ENCODE measurements at regions not wholly inside any gene's neighbourhood (a gene's known extent, or its start where the extent isn't known, plus 50 kb on each side); places are given as distances from the start of the nearest gene placed in this dataset.
A peak's percentile ranks its signal among the peaks of the same experiment; 100 is the strongest.

GRCh38 chrX:115939636-115940160 is 230.8 kb upstream of the AGTR2 start:
- DNase-seq = no peak
- peaks cover 0 to 9% (median 0%) of the 10 kb centered on the region in 3 donors for H3K27me3 ChIP-seq
- intact Hi-C loops (cut with DNase I; ENCODE audit: low total_unique reads) = no loop called here
- TF ChIP-seq EP300 (IDR thresholded peaks at IDR 0.05) = no peak
- no peak for TF ChIP-seq POLR2AphosphoS5 (IDR thresholded peaks at IDR 0.05)
- TF ChIP-seq POLR2A (IDR thresholded peaks at IDR 0.05) = no peak
- TF ChIP-seq, protein P1, sequence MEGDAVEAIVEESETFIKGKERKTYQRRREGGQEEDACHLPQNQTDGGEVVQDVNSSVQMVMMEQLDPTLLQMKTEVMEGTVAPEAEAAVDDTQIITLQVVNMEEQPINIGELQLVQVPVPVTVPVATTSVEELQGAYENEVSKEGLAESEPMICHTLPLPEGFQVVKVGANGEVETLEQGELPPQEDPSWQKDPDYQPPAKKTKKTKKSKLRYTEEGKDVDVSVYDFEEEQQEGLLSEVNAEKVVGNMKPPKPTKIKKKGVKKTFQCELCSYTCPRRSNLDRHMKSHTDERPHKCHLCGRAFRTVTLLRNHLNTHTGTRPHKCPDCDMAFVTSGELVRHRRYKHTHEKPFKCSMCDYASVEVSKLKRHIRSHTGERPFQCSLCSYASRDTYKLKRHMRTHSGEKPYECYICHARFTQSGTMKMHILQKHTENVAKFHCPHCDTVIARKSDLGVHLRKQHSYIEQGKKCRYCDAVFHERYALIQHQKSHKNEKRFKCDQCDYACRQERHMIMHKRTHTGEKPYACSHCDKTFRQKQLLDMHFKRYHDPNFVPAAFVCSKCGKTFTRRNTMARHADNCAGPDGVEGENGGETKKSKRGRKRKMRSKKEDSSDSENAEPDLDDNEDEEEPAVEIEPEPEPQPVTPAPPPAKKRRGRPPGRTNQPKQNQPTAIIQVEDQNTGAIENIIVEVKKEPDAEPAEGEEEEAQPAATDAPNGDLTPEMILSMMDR (IDR thresholded peaks at IDR 0.05) = no peak
- 78 to 95% (median 91%) methylated on average over 2 of the region's 2 CpGs for WGBS, 5 donors
- H3K4me1 ChIP-seq = peaks cover 0 to 10% (median 3%) of the 10 kb centered on the region in 4 donors
- no peak overlapping the region for H3K27ac ChIP-seq
- H3K36me3 ChIP-seq = peaks cover 0 to 19% (median 5%) of the 10 kb centered on the region in 4 donors
- H3K9me3 ChIP-seq = peaks cover 0 to 20% (median 0%) of the 10 kb centered on the region in 4 donors
- no peak overlapping the region for H3K4me3 ChIP-seq

- H3K36me3 ChIP-seq = peaks cover 0 to 13% (median 2%) of the 10 kb centered on the region in 4 donors
- H3K4me3 ChIP-seq = no peak overlapping the region
- intact Hi-C loops (cut with DNase I; ENCODE audit: low total_unique reads) = no loop called here
- WGBS, 5 donors = 78 to 96% (median 87%) methylated on average over 2 of the region's 2 CpGs
- peaks cover 0 to 10% (median 3%) of the 10 kb centered on the region in 4 donors for H3K4me1 ChIP-seq
- peaks cover 0 to 8% (median 0%) of the 10 kb centered on the region in 3 donors for H3K27me3 ChIP-seq
- peaks cover 0 to 13% (median 0%) of the 10 kb centered on the region in 4 donors for H3K9me3 ChIP-seq
- DNase-seq = no peak
- no peak overlapping the region for H3K27ac ChIP-seq
- TF ChIP-seq POLR2A (IDR thresholded peaks at IDR 0.05) (no peak), POLR2AphosphoS5 (IDR thresholded peaks at IDR 0.05) (no peak), EP300 (IDR thresholded peaks at IDR 0.05) (no peak)
- TF ChIP-seq, protein P1 (IDR thresholded peaks at IDR 0.05) = no peak
These were observed 230.2 kb upstream of the AGTR2 start for GRCh38 chrX:115940348-115940747.

GRCh38 chrX:115940888-115941332 is 229.6 kb upstream of the AGTR2 start:
- H3K4me3 ChIP-seq = peak overlapping the region in 1 of 4 donors; percentile 32
- WGBS, 5 donors = 31 to 78% (median 50%) methylated on average over 2 to 7 of the region's 7 CpGs

DNA sequence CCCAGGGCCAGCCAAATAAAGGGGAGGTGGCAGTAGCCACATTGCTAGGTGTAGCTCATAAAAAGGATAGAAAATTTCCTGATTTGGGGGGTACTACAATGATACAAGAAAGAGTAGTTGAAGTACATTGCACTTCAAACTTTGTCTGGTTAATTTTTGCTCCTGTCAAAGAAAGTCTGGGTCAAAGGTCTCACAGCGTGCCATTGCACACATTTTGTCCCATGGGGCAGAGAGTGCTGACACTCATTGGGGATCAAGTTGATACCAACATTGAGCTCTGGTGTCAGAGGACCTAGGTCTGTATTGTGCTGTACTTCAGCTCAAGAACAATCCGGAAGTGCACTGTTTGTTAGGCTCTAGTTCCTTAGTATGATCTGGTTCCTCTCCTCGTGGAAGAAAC is 229.2 kb upstream of the AGTR2 start:
- 68 to 90% (median 85%) methylated on average over 3 of the region's 3 CpGs for WGBS, 5 donors
- Histone ChIP-seq H3K27me3 (peaks cover 0 to 5% (median 0%) of the 10 kb centered on the region in 3 donors), H3K27ac (no peak overlapping the region), H3K4me3 (peak overlapping the region in 1 of 4 donors; percentile 32), H3K4me1 (peaks cover 0 to 10% (median 3%) of the 10 kb centered on the region in 4 donors), H3K9me3 (peaks cover 0 to 3% (median 0%) of the 10 kb centered on the region in 4 donors), H3K36me3 (peaks cover 0 to 5% (median 0%) of the 10 kb centered on the region in 4 donors)
- intact Hi-C loops (cut with DNase I; ENCODE audit: low total_unique reads) = no loop called here
- TF ChIP-seq POLR2AphosphoS5 (IDR thresholded peaks at IDR 0.05) = no peak
- TF ChIP-seq, protein P1 (IDR thresholded peaks at IDR 0.05) = no peak
- no peak for TF ChIP-seq EP300 (IDR thresholded peaks at IDR 0.05)
- TF ChIP-seq POLR2A (IDR thresholded peaks at IDR 0.05) = no peak
- DNase-seq = no peak

More at GRCh38 chrX:115940888-115941332, 229.6 kb upstream of the AGTR2 start:
- intact Hi-C loops (cut with DNase I; ENCODE audit: low total_unique reads) = no loop called here
- peak; percentile 88 to 94 for DNase-seq
- peaks cover 0 to 7% (median 0%) of the 10 kb centered on the region in 4 donors for H3K36me3 ChIP-seq
- H3K27ac ChIP-seq = no peak overlapping the region
- peaks cover 0 to 8% (median 0%) of the 10 kb centered on the region in 4 donors for H3K9me3 ChIP-seq
- H3K4me1 ChIP-seq = peaks cover 0 to 10% (median 3%) of the 10 kb centered on the region in 4 donors
- H3K27me3 ChIP-seq = peaks cover 0 to 5% (median 0%) of the 10 kb centered on the region in 3 donors
- no peak for TF ChIP-seq EP300 (IDR thresholded peaks at IDR 0.05)
- TF ChIP-seq, protein P1 (IDR thresholded peaks at IDR 0.05) = peak in 3 of 7 experiments; percentile 24 to 60 (median 47)

All from stomach (tissue), 8 donors.